ENCODE measurements at regions not wholly inside any gene's neighbourhood (a gene's known extent, or its start where the extent isn't known, plus 50 kb on each side); places are given as distances from the start of the nearest gene placed in this dataset.

DNA sequence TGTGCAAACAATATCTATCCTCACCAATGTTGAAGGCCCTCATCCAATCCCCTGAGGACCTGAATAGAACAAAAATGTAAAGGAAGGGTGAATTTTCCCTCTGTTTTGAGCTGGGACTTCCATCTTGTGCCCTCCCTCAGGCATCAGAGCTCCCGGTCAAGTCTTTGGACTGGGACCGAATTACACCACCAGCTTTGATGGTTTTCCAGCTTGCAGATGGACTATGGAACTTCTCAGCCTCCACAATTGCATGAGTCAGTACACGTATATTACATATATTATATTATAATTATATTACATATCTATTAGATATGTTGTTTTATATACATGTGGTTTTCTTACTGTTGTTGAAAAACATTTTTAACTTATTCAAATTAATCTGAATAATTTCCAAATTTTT is 496.4 kb downstream of the CMPK2 start:
- DNase-seq, result no peak

DNA sequence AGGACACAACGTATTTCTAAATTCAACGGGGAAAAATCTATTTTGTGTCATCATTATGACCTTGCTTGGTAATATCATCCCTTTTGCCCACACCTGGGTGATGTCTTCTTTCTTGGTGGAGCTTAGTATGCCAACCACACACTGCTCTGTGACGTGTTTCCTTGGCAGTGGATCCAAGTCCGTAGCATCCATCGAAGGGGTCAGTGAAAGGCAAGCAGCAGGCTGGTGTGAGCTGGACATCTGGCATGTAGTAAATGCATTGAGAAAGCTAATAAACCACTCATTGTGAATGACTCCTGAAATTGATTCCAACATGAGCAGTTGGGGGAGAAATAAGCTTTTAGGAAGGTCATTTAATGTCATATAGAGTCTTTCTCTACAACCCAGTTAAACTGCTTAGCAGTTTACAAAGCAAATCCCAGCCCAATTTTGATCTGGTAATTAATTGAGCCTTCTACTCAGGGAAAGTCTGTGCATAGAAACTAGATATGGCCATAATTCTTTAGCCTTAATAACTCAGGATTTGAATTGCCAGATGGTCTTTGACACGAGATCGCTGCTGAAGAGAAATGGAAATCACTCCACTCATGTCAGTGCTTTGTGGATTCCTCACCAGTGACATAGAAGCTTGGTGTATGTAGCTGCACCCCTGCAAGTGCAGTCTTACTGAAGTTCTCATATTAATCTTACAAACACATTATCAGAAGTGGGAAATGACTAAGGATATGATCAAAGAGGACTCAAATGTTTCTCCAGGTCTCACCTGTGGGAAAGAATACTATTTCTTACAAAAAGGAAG is 494.8 kb downstream of the CMPK2 start:
- DNase-seq, result no peak

DNA sequence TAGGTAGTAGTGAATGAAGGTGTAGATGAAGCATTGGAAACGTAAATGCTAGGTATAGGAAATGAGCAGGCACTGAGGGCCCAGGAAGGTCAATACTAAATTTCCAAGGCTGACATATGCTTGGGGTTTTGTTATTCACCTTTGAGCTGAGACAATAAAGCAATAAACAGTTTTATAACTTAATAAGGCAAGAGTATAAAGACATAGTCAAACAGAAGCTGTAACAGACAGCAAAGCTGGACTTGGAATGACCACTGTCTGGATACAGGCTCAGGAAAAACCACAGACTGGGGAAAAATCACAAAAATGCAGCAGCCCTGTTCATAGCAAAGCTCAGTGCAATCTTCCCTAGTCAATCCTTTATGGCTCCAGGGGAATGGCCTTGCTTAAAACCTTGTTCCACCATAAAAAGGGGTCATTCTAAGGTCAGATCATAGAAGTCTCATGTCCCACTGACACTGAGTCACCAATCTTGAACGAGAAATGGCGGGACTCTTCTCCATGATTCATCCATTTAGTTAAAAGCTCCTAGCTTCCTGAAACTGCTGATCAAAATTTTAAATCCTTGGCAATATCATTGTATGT is 493.3 kb downstream of the CMPK2 start:
- no peak for DNase-seq

DNA sequence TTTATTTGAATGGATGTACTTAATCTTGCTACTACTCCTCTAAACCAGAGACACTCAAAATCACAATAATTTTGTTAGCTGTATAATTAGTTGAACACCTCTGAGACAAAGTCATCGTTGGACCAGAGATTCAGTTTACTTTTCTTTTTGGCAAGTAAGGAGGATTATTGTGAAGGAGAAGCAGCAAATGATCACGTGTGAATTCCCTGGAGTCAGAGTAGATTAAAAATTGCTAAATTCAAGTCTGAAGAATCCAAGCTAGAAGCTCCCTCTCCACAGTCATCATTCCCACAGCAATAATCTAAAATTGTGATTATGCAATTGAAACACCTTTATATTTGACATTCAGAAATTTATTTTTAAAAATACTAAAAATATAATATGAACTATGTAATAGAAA is 484.4 kb downstream of the CMPK2 start:
- no peak for DNase-seq

DNA sequence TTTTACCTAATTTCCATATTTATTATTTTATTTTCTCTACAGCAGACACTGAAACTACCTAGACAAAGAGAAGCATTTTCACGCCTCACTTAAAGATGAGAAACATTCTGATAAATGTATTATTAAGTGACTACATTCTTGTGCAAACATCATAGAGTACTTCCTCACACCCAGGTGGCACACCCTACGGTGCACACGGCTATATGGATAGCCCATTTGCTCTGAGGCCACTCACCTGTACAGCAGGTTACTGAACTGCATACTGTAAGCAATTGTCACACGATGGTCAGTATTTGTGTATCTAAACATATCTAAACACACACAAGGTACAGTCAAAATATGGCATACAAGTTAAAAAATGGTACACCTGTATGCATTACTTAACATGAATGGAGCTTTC is 481.4 kb downstream of the CMPK2 start:
- peak; percentile 11 for DNase-seq

DNA sequence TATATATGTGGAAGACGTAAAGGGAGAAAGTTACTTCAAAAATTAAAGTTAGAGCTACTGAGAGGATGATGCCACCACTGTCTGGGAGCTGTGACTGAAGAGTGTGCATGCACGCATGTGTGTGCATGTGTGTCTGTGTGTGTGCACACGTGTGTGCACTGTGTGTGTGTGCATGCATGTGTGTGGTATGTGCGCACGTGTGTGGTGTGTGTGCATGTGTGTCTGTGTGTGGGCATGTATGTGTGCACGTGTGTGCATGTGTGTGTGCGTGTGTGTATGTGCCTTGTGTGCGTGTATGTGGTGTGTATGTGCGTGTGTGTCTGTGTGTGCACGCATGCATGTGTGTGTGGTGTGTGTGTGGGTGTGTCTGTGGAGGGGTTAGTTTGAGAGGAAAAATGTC is 473.4 kb downstream of the CMPK2 start:
- DNase-seq, result no peak

DNA sequence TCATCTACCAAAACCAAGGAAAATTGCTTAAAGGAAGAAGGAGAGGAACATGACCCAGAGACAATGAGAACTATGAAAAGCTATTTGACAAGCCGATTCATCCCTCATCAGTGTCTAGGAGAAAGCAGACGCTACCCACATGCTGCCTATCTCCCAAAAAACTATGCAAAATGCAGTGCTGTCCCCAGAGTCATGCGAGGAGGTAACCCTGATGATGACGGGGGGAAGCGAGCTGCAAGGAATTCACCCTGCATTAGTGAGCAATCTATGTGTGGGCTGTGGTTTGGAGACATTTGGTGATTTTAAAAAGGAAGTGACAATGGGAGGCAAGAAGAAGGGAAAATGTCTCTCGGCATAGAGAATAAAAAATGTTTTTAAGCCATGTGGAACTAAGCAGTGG is 472.7 kb downstream of the CMPK2 start:
- no peak for DNase-seq

DNA sequence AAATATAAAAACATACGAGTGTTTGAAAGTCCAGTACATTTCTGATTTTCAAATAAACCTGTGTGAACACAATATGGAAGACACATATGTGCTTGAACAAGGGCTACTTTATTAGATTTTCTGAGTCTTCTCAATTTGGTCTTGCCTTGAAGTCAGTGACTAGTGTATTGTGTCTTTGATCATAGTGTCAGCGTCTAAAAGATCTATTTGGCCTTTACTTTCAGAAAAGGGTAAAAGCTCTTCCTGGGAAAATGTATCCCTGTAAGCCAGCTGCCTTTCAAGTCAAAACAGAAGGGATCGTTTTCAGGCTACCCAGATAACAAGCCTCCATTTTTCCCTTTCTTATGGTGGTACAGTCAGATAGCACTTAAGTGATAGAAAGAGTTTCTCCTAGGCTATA is 471.9 kb downstream of the CMPK2 start:
- DNase-seq, result no peak

DNA sequence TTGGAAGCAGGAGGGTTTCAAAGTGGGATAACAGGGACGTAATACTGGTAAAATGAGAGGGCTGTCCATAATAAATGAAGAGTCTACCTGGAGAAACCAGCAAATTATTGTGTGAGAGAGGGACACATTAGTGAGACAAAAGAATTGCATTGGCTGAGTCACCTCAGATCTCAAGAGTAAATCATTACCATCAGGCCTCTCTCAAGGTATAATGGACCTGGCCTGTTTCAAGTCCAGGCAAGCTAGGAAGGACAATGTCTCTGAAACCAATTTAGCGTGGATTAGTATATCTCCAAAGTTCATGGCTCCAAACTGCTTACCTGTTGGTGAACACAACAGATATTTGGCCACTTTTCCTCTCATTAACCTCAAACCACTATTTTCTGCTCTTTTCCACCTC is 471.4 kb downstream of the CMPK2 start:
- no peak for DNase-seq

DNA sequence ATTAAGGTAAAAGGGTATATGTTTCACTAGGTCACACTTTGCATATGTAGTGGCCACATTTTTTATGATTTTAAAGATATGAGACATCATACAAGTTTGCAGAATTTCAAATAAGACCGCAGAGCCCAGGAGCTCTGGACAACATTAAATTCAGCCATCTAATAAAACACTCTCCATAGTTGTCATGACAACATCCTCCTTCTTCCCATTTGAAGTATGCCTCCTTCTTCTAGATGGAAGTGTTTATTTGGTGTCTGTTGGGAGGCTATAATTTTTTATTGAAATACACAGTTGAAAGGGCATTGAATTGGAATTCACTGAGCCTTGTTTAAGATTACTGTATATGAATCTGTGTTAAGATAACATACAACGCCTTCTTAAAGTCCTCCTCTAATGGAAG is 467.3 kb downstream of the CMPK2 start:
- no peak for DNase-seq

DNA sequence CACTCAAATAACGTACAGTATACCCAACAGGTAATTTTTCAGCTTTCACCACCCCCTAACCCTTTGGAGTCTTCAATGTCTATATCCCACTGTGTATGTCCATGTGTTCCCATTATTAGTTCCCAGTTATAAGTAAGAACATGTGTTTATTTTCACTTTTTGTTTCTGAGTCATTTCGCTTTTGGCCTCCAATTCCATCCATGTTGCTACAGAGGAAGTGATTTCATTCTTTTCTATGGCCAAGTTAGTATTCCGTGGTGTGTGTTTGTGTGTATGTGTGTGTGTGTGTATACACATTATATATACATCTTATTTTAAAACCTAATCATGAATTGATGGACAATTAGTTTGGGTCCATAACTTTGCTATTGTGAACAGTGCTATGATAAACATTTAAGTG is 464.4 kb downstream of the CMPK2 start:
- no peak for DNase-seq

DNA sequence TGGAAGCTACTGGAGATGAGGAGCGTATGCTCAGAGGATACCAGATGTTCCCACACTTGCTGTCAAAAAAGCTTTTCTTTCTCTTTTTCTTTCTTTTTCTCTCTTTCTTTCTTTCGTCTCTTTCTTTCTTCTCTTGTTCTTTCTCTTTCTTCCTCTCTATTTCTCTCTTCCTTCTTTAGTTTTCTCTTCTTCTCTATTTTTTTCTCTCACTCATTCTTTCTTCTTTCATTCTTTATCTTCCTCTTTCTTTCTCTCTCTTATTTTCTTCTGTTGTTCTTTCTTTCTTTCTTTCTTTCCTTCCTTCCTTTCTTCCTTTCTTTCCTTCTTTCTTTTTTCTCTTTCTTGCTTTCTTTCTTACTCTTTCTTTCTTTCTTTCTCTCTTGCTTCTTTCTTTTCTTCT is 457.6 kb downstream of the CMPK2 start:
- no peak for DNase-seq

DNA sequence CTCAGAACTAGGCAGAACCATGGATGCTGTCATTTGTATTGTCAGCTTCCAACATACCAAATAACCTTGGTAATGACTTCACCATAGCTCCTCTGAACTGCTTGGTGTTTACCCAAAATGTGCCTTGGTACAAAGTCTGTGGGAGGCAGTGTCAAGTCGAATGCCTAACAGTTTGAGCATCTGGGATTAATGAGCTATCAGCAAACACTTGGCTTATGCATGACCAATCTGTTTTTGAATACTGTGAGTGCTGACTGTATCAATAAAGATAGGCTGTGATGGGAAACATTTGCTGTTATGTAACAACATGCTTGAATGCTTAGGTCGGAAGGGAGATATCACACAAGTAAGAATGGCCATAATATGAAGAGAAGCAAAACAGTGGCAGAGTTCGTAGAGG is 455.4 kb downstream of the CMPK2 start:
- DNase-seq, result no peak

DNA sequence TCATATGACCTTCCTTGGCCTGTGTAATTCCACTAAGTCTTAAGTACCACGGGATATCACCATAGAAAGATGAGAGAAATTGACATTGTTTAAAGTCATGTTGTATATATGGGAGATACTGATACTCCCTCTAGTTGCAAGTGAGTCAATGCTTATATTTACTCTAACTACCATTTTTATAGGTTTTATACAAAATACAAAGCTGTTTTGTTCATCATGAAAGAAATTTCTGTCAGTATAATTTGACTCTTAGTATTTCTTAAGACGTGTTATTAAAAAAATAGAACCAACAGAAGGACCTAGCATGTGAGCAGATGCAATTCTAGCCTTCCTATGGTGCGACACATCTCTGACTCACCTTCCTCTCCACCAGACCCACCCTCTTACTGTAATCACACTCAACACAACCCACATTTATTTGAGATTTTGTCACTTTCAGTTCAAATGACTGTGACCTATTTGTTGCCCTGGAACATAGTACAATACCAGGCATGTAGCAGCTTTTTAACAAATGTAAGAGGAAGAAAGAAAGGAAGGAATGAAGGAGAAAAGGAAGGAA is 453.1 kb downstream of the CMPK2 start:
- DNase-seq, result no peak

DNA sequence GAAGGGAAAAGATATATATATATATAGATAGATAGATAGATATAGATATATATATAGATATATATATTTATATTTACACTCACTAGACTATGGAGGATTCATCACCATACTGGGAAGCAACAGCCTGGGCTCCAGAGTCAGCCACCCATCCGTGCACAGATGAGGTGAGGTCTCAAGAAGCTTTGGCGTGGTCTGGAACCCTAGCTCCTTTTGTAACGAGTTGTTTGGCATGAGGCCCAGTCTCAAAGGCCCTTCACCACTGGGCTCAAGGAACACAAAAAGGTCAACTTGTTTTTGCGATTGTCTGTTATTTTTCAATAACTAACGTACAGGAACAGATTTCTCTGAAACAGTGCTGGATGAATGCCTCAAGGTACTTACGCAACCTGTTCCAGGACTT is 448.7 kb downstream of the CMPK2 start:
- DNase-seq, result no peak

DNA sequence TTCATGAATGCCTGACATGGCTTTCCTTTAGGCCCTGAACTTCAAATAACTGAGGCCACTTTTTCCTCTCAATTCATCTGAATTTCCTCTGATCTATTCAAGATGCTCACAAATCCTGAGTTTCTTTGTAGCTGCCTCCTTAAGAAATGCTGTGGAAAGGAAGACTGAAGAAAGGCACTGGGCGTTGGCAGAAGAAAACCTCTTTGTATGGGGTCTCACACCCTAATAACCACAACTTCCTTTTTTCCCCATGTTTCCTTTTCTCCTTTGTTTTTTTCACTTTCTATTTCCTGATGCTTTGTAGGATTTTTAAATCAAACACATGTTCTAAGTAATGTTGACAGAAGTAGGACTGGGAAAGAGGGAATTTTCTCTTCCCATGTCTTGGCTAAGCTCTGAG is 447.4 kb downstream of the CMPK2 start:
- DNase-seq, result no peak

DNA sequence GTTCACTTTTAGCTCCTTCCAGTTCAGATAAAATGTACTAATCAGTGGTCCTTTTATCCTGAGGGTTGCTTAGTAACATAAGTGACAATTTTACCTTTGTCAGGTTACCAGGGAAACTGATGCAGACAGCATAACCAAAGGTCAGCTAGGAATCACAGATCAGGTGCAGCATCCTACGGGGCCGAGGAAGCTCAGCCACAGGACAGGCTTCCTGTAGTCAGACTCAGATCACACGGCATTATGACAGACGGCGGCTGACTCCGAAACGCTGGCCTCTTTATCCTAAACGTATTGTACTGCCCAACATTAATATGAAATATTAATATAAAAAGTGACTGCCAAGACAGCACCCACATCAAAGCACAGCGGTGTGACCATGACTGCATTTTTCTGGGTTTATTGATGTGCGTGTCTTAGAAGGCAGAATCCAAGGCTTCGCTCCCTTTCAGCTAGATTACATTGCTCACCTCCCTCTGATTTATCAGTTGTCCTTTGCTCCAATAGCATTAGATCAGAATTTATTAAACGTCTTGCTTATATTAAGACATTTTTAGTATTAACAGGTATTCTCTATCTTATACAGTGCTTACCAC is 444.5 kb downstream of the CMPK2 start:
- DNase-seq, result no peak

DNA sequence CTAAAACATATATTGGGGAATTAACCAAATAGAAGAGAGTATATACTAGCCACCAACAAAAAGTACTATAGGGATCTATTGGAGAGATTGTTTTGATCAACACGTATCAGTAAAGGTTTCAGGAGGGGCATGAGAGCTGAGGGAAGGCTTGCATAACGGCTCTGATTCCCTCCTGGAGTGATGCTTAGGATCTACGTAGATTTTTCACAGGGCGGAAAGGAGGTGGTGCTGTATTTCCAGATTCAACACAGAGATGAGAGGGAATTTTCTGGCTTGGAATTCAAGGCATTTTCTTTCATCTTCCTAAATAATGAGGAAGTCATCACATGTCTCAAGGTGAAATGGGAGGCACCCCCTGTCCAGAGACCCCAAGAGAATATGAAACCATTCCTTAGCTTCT is 443.8 kb downstream of the CMPK2 start:
- no peak for DNase-seq

DNA sequence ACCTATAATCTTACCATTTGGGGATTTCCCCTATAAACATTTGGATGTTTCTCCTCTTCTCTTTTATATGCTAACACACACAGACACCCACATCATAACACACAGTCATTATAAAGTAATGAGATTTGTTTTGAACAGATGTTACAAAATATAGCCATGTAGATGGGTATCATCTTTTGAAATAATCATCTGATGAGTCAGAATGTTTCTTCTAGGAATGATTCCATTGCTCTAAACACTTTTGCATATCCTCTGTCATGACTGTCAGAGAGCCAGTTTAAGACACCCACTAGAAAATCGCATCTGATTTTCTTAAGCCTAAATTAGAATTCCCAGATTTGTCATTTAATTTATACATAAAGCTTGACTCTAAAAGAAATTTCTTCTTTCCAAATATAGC is 442.6 kb downstream of the CMPK2 start:
- DNase-seq, result no peak

DNA sequence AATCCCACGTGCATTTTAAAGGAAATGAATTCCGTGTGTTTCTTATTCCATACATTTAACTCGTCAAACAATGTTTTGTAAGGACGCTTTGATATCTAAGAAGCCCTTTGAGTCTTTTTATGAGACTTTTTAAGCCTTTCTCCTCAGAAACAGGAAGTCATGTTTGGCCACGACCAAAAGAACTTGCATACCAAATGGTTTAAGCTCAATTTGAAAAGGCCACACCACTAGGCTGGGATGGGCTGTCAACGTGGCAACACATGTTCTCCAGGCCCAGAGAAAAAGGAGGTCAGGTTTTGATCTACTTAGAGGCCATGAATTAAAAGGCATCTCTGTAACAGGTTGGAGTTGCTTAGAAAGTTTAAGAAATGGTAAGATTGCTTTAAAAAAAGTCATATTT is 441.8 kb downstream of the CMPK2 start:
- no peak for DNase-seq

DNA sequence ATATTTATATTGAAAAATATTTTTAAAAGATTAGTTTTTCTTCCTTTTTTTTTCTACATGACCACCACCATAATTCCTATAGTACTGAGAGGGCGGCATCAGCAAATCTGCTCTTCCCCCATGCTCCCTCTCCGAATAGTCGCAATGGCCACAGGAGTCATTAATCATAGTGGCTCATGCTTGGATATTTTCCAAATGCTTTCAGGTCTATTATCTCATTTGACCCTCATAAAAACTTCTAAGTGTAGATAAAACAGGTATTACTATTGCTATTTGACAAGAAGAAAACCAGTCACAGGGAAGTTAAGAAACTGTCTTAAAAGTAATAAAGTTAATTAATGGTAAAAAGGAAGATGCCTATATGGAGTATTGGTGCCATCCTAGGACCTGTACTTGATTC is 440.7 kb downstream of the CMPK2 start:
- DNase-seq, result no peak

DNA sequence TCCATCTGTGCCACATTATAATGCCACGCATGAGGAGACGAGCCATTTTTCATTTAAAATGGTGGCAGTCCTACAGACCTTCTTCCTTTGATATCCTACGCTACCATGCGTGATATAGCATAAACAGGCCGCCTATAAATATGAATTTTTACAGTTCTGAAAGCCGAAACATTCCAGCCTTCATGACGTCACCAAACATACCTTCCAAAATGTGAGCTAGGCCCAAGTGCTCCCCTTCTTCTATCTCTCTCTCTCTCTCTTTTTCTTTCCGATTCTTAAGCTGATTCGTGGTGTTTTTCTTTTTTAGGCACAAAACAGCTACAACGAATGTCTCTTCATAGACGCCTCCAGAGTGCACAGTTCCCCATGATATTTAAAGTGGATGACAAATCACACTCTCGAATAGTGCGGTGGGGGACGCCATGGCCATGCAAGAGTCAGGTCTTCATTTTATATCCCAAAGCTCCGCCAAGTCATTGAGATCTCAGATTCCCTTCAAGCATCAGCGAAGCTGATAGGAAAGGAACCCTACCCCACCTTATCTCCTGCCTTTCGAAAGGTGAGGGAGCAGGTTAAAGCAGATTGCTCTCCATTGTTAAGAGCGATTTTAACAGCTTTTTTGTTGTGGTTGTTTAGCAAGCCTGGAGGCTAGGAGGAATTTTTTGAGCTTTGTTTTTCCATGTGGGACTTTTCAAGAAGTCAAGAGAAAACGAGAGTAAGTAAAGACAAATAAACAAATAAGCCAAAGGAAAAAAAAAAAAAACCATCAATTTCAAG is 436.3 kb downstream of the CMPK2 start:
- DNase-seq, result no peak

DNA sequence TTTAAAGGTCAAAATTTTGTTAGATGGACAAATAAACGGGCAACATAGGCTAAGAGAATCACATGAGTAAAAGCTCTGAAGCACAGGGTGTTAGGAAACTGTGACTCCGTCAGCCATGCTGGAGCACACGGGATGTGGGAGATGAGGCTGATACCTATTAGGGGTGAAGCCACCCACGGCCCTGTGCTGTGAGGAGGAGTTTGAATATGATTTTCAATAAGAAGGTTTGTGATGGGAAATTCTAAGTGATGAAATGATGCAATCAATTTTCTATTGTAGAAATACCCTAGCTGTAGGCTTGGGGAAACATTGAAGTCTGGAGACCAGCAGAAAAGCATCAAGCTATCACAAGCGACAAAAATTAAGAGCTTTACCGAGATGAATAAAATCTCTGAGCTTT is 431.3 kb downstream of the CMPK2 start:
- no peak for DNase-seq

DNA sequence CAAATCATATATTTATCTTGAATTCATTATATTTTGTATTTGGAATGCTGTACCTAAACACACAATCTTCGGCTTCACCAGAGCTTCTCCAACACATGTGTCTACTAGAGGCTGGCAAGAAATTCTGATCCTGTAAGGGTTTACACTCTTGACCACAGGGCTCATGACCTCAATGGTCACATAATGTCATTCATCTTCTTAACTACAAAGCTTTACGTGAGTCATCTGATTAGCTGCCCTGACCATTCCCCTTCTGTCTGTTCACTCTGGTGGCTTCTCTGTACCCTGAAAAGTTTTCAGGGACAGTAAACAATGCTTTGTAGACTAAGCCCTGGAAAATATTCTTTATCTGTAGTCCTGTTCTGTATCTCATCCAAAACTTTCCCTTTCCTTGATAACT is 423.9 kb downstream of the CMPK2 start:
- no peak for DNase-seq
